Left ventricle myocardium inferior (tissue), 1 donor: ENCODE measurements at regions not wholly inside any gene's neighbourhood (a gene's known extent, or its start where the extent isn't known, plus 50 kb on each side); places are given as distances from the start of the nearest gene placed in this dataset.
"Not testable (repeated sequence)": the region's sequence is repeated elsewhere in the genome, so short reads cannot be mapped to it uniquely, and the experiment has no call there.

ENCODE experiments used
- DNase-seq: peaks from one replicate; pipeline ENCODE4 v3.0.0-alpha.2; 2020
- H3K27ac ChIP-seq: fragments of 200-600 bp; replicated peaks from 2 replicates; pipeline ENCODE4 v1.8.0; 2021
- H3K27me3 ChIP-seq: fragments of 200-600 bp; 2 replicates; pipeline ENCODE4 v1.8.0; 2021; ENCODE audit warnings: low read depth
- H3K36me3 ChIP-seq: fragments of 200-600 bp; 2 replicates; pipeline ENCODE4 v1.8.0; 2021
- H3K4me1 ChIP-seq: fragments of 200-600 bp; 2 replicates; pipeline ENCODE4 v1.8.0; 2021
- H3K4me3 ChIP-seq: fragments of 200-600 bp; 2 replicates; pipeline ENCODE4 v1.8.0; 2021; ENCODE audit warnings: mild to moderate bottlenecking, moderate library complexity
- H3K9me3 ChIP-seq: fragments of 200-600 bp; replicated peaks from 2 replicates; pipeline ENCODE4 v1.8.0; 2021
- CTCF ChIP-seq: fragments of 200-600 bp; IDR thresholded peaks from 2 replicates; pipeline ENCODE4 v1.8.0; 2021; ENCODE audit warnings: antibody characterized with exemption, mild to moderate bottlenecking, borderline replicate concordance
- intact Hi-C: fragments of 100-400 bp; cut with micrococcal nuclease; formaldehyde crosslinking; loops from one replicate; pipeline ENCODE4 v1.11.0; 2022
- donor health status: DM: no; HTN: yes; CAD: no; lungs with severe emphysema.

- H3K4me3 ChIP-seq, H3K9me3 ChIP-seq, H3K4me1 ChIP-seq, H3K36me3 ChIP-seq, H3K27ac ChIP-seq, DNase-seq, intact Hi-C loops, H3K27me3 ChIP-seq: not testable (repeated sequence)
Observed at GRCh38 chr20:25997367-25998038, 300.9 kb upstream of the ZNF337 start.

GRCh38 chr20:25992146-25992545 lies 295.5 kb upstream of the ZNF337 start:
- DNase-seq, result no peak
- intact Hi-C loops, result no loop called here
- no peak overlapping the region for H3K27ac ChIP-seq
- peaks cover 4% of the 10 kb centered on the region for H3K4me1 ChIP-seq
- peaks cover 22% of the 10 kb centered on the region for H3K27me3 ChIP-seq
- no peak overlapping the region for H3K4me3 ChIP-seq
- H3K9me3 ChIP-seq, result no peaks in the 10 kb centered on the region
- TF ChIP-seq CTCF, result no peak
- no peaks in the 10 kb centered on the region for H3K36me3 ChIP-seq

DNA sequence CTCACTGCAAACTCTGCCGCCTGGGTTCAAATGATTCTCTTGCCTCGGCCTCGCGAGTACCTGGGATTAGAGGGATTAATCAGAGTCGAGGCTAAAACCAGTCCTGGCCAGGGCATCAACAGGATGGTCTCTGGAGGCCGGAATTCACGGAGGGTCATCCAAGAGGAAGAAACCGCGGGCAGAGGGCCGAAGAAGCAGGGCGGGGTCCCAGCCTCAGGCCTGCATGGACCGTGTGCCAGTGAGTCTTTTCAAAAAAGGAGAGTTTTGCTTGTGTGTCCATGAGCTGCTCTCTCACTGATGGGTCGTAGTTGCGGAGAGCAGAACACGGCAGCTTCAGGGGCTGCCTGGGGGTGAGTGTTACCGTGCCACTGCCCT lies 295.1 kb upstream of the ZNF337 start:
- H3K27me3 ChIP-seq, result peaks cover 22% of the 10 kb centered on the region
- DNase-seq, result no peak
- no peaks in the 10 kb centered on the region for H3K36me3 ChIP-seq
- no peak overlapping the region for H3K4me3 ChIP-seq
- TF ChIP-seq CTCF, result no peak
- H3K9me3 ChIP-seq, result no peaks in the 10 kb centered on the region
- H3K27ac ChIP-seq, result no peak overlapping the region
- H3K4me1 ChIP-seq, result peaks cover 4% of the 10 kb centered on the region
- intact Hi-C loops, result no loop called here

- Histone ChIP-seq H3K4me1 (peaks cover 4% of the 10 kb centered on the region), H3K9me3 (no peaks in the 10 kb centered on the region), H3K36me3 (no peaks in the 10 kb centered on the region), H3K4me3 (no peak overlapping the region), H3K27me3 (peaks cover 22% of the 10 kb centered on the region), H3K27ac (no peak overlapping the region)
- intact Hi-C loops, result no loop called here
- DNase-seq, result no peak
- TF ChIP-seq CTCF, result no peak
Observed at GRCh38 chr20:25991051-25991755, 294.6 kb upstream of the ZNF337 start.

DNA sequence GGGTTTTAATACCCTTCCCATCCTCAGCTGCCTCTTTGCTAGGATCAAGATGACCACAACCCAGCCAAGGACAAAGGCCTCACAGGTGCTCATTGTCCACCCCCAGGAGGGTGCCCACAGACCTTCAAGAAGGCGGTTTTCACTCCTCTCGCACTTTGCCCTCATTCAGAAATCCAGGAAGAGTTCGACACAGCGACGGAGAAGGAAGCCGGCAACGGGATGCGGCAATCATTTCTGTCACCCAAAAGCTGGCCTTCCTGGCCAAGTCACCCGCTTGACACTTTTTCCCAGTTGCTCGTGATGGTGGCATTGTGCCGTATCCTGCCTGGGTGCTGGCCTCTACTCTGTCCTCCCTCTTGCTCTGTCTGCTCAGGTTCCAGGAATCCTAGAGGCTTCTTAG lies 293.0 kb upstream of the ZNF337 start:
- DNase-seq, H3K36me3 ChIP-seq, H3K4me1 ChIP-seq, H3K4me3 ChIP-seq, intact Hi-C loops, H3K9me3 ChIP-seq, H3K27ac ChIP-seq: not testable (repeated sequence)
- peaks cover 22% of the 10 kb centered on the region for H3K27me3 ChIP-seq

GRCh38 chr20:25989196-25989595 lies 292.5 kb upstream of the ZNF337 start:
- intact Hi-C loops, result no loop called here
- no peak overlapping the region for H3K4me3 ChIP-seq
- H3K27me3 ChIP-seq, result peaks cover 22% of the 10 kb centered on the region
- H3K27ac ChIP-seq, result no peak overlapping the region
- TF ChIP-seq CTCF, result no peak
- no peaks in the 10 kb centered on the region for H3K36me3 ChIP-seq
- H3K4me1 ChIP-seq, result peaks cover 4% of the 10 kb centered on the region
- DNase-seq, result no peak
- no peaks in the 10 kb centered on the region for H3K9me3 ChIP-seq

GRCh38 chr20:25987928-25988560 lies 291.4 kb upstream of the ZNF337 start:
- H3K4me3 ChIP-seq, DNase-seq, H3K4me1 ChIP-seq, intact Hi-C loops, H3K27ac ChIP-seq, H3K9me3 ChIP-seq, H3K36me3 ChIP-seq: not testable (repeated sequence)
- H3K27me3 ChIP-seq, result peaks cover 22% of the 10 kb centered on the region
